GM19035 (cell line): ENCODE measurements at regions not wholly inside any gene's neighbourhood (a gene's known extent, or its start where the extent isn't known, plus 50 kb on each side); places are given as distances from the start of the nearest gene placed in this dataset.

Experiments
- ATAC-seq: cut with Tn5 transposase; IDR thresholded peaks from one replicate; pipeline ENCODE4 v1.9.1; 2021; ENCODE audit not compliant: unreplicated experiment

- no peak for ATAC-seq
These were observed 198.3 kb upstream of the DLGAP1 start for GRCh38 chr18:4653418-4653817.

DNA sequence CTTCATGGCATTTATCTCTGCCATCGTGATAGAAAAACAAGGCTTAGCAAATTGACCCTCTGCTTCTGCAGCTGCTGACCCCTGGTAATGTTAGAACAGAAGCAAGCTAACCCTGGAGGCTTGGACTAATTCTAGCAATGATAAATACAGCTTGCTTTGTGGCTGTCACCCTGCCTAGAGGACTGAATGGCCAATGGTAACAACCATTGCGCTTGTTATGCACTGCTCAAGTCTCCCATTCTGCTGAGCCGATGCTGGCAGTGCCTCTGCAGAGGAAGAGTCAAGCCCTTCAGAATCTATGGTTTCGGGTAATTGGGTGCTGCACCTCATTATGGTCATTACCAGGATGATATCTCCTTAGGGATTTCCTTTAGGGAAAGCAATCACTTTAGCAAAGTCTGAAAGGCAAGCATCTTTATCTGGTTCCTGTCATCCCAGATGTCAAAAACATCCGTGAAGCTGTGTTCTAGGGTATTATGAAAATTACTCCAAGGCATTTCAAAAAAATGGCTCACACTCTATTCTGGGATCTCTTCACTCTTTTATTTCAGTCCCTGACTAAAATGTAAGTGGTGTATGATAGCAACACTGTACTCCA is 186.8 kb upstream of the DLGAP1 start:
- no peak for ATAC-seq

DNA sequence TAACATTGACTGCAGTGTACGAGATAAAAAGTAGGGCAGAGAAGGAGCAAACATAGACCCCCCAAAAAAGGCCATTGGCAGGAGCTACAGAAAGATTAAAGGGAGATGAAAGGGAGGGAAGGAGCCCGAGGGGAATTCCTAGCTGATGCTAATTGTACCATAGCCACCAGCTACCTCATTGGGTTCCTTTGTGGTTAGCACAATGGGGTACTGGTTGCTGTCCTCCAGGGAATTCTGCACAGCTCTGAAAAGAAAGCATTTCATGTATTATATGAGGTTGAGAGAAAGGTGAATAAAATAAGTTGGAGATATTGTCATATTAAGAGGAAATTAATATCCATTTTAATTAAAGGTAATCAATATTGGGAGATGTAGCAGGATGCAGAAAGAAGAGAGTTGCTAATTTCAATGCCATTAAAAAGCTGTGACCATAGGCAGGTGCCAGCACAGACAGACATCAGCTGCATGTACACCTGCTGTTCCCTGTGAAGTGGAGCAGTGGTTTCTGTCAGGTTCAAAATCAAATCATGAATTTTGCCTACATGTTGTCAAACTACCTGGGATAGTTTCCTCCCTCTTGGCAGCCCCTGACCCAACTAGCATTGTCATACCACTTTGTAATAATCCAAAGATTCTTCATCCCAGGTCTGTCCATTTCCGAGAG is 185.4 kb upstream of the DLGAP1 start:
- ATAC-seq: no peak

DNA sequence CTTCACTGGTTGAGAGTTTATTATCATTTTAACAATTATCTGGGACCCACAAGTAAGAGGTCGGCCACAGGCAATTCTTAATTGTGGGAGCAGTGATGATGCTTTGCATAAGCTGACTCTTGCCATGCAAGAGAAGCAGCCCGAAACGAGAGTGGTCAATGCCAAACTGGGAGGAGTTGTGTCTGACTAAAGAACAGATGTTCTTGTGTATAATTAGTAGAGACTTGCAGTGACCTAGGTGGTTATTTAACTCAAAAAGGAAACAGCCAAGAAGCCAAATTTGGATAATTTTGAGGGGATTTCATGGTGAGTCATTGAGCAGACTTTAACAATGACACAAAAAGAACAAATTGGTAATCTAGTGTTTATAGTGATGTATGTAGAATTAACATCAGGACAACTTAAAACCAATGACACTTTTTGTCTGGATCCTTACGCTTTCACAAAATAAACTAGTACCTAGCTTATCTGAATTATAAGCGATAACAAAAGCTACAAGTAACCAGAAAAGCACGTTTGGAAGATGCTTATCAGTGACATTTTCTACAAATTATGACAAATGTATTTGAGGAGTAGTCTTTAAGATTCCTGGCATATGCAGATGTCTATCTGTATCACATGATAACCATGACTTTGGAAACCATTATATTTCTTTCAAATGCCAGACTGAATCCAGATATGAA is 184.7 kb upstream of the DLGAP1 start:
- ATAC-seq: peak; percentile 74

DNA sequence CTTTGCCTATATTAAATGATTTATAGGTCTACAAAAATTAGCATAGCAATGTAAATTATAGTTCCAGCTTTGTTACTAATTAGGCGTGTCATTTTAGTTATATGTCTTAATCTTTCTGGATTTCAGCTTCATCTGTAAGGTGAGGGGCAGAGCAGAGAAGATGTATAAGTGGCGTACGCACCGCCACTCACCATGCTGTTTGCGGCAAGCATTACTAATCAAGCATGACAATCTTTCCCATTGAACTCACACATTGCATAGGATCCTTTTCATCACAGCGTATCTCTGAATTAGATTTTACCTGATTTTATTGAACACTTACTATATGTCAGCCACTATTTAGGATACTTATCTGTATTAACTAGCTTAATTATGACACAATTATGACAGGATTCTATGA is 183.6 kb upstream of the DLGAP1 start:
- ATAC-seq: no peak

GRCh38 chr18:4637876-4638275 is 182.8 kb upstream of the DLGAP1 start:
- no peak for ATAC-seq

DNA sequence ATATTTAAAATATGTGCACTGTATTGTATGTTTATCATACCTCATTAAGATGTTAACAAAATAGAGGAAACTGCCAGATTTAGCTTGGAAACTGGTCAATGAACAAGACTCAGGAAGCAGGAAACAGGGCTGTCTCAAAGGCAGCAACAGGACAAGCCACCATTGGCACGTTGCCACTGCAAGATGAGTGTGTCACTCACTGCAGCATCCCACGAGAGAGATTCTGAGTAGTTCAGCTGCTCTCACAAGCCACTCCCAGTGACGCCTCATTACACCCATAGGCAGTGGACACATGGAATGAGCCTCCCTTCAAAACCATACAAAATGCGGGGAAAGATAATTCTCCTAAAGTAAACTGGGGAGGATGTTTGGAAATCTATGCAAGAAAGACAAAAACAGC is 181.9 kb upstream of the DLGAP1 start:
- no peak for ATAC-seq

DNA sequence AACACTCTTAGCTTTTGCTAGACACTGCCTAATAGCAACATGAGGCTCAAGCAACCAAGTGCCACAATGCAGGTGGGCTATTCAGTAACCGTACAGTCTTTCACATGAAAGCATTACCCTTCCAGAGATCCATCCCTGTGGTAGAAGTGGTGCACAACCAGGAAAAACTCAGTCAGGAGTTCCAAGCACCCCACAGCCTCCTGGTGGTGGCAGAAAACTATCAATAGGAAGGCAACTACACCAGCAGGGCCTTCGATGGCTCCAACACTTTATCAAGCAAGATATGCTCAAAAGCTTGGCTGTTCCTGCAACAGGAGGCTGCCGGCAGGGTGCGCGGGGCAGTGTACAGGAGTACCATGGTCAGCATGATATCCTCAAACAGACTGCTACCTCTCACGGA is 176.1 kb upstream of the DLGAP1 start:
- ATAC-seq: no peak

- ATAC-seq: no peak
These were observed 150.1 kb upstream of the DLGAP1 start for GRCh38 chr18:4605212-4605611.

- ATAC-seq: no peak
These were observed 148.8 kb upstream of the DLGAP1 start for GRCh38 chr18:4603955-4604354.

DNA sequence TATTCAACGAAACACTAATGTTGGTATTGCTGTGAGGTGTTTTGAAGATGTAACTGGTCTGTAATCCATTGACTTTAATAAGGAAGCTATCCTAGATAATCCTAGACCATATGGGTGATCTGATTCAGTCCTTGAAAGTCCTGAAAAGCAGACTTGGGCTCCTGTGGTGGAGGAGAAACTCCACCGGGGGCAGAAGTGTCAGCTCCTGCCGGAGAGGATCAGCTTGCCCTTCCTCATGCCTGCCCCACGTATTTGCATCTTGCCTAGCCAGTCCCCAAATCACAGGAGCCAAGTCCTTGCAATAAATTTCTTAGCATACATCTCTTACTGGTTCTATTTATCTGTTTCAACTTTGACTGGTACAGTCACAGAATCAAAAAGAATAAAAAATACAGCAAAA is 144.2 kb upstream of the DLGAP1 start:
- no peak for ATAC-seq

- no peak for ATAC-seq
These were observed 142.2 kb upstream of the DLGAP1 start for GRCh38 chr18:4597301-4597700.

- no peak for ATAC-seq
These were observed 138.8 kb upstream of the DLGAP1 start for GRCh38 chr18:4593895-4594294.

- no peak for ATAC-seq
These were observed 138.4 kb upstream of the DLGAP1 start for GRCh38 chr18:4593459-4593858.

DNA sequence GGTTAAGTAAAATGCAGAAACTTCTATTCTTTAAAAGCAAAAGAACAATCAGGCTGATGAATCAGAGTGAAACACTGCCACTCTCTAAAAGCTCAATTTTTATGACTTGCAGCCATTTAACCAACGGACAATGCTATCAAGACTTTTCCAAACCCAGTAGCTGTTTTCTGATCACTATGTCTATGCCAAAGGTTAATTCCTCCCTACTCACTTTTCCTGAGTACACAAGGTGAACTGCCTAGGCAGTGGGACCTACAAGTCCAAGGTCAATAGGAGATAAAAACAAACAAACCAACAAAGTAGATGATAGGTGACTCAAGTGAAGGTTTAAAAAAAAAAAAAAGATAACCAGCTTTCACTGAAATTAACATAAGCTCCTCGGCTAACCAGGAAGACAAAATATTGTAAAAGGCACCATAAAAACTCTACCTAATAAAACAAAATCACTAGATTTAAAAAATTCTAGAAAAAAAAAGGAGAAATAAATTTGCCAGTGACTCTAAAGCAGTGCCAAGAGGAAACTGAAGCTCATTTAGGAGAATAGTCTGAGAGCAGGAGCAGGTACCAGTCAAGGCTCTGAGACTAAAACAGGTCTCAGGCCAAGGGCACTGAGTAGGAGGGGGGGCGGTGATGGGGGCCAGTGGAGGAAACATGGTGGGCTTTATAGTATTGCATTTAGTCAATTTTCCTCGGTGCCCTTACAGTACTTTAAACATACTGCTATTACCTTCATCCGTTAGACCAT is 134.1 kb upstream of the DLGAP1 start:
- ATAC-seq: no peak

- ATAC-seq: no peak
These were observed 132.1 kb upstream of the DLGAP1 start for GRCh38 chr18:4587204-4587603.

- no peak for ATAC-seq
These were observed 131.6 kb upstream of the DLGAP1 start for GRCh38 chr18:4586731-4587130.

DNA sequence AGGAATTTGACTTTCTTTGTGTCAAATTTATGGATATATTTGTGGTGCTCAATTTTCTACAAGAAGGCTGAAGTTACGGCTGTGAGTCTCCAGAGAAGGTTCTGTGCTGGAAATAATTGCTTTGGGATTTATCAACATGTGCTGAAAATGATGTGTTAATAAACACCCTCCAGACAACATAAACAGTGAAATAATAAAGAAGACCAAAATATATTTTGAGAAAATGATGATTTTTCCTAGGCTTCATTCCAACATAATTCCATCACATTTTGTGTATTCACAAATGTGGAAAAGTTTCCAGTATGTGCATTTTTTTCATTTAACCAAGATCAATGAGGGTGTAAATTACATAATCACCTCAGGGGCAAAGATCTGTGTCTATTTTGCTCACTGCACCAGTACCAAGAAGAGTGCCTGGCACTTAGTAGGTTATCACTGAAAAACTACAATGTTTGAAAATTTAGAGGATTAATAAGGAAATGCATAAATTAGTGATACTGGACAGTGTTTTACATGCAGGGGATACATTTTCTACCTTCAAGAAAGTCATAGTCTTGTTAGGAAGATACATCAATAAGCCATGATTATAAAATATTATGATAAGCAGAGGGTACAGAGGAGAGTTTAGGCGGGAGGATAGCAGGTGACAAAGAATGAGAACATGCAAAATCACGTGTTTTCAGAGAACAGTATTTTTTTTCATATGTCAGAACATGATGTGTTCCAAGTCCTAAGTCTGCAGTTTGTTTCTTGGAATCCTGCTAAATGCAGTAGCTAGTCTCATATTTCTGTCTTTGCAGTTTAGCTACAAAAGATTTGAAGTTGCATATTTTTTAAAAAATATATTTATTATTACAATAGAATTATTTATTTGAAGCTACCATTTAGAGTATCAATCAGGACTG is 127.6 kb upstream of the DLGAP1 start:
- ATAC-seq: no peak

- ATAC-seq: no peak
These were observed 126.9 kb upstream of the DLGAP1 start for GRCh38 chr18:4581966-4582365.

- ATAC-seq: no peak
These were observed 123.3 kb upstream of the DLGAP1 start for GRCh38 chr18:4578449-4578848.

- no peak for ATAC-seq
These were observed 118.6 kb upstream of the DLGAP1 start for GRCh38 chr18:4573735-4574134.
